ENCODE measurements at regions not wholly inside any gene's neighbourhood (a gene's known extent, or its start where the extent isn't known, plus 50 kb on each side); places are given as distances from the start of the nearest gene placed in this dataset.

GRCh38 chr1:234908571-234908970 lies 220.1 kb downstream of the TOMM20 start:
- ChIA-PET CTCF (no interaction called here), RAD21 (ENCODE audit: low non-redundant PET in 1 of 2, low total read pairs in 2 of 2, uncharacterized antibody in 2 of 2, unreplicated experiment in 2 of 2) (no interaction called here), POLR2A (no interaction called here)
- no peak overlapping the region for H3K4me3 ChIP-seq (replicated peaks in 1 of 2; ENCODE audit: low read depth in 1 of 2, low read length in 2 of 2)
- no peak overlapping the region for H3K27ac ChIP-seq (ENCODE audit: low read depth, low read length)
- no peaks in the 10 kb centered on the region for H3K9me3 ChIP-seq (ENCODE audit: control insufficient read depth in 1 of 2, insufficient read depth in 1 of 2, low read depth in 1 of 2, low read length in 2 of 2)
- intact Hi-C loops (cut with micrococcal nuclease), result no loop called here
- no peaks in the 10 kb centered on the region for H3K79me2 ChIP-seq (ENCODE audit: insufficient read depth, low read length)
- no peak overlapping the region for H3K4me2 ChIP-seq (ENCODE audit: low read length)
- no peak overlapping the region for H2AFZ ChIP-seq (ENCODE audit: low read depth, low read length, poor library complexity, severe bottlenecking)
- ATAC-seq, result no peak
- H4K20me1 ChIP-seq (ENCODE audit: insufficient read depth), result no peaks in the 10 kb centered on the region
- no peaks in the 10 kb centered on the region for H3K27me3 ChIP-seq (ENCODE audit: insufficient read depth, low read length)
- no TSS peak for BruUV-seq (replicated peaks)
- H3K9me2 ChIP-seq (ENCODE audit: insufficient read depth), result no peaks in the 10 kb centered on the region
- H3K36me3 ChIP-seq (ENCODE audit: control insufficient read depth in 1 of 2, insufficient read depth in 2 of 2, low read length in 2 of 2), result no peaks in the 10 kb centered on the region
- no peak for DNase-seq (ENCODE audit: low read depth, low spot score)
- no peaks in the 10 kb centered on the region for H3K4me1 ChIP-seq (ENCODE audit: control insufficient read depth in 1 of 2, insufficient read depth in 2 of 2, low read length in 2 of 2)
- TF ChIP-seq EZH2 (IDR thresholded peaks at IDR 0.05) (no peak), YY1 (IDR thresholded peaks at IDR 0.05; ENCODE audit: extremely low read depth, insufficient replicate concordance, low read depth, low read length) (no peak), SP1 (IDR thresholded peaks at IDR 0.05; ENCODE audit: low read depth) (no peak), ZNF274 (IDR thresholded peaks at IDR 0.05; ENCODE audit: low read depth, low read length) (no peak), ATF3 (IDR thresholded peaks at IDR 0.05) (no peak), JUND (IDR thresholded peaks at IDR 0.05) (no peak), CEBPB (IDR thresholded peaks at IDR 0.05; ENCODE audit: low read depth) (no peak), EZH2phosphoT487 (IDR thresholded peaks at IDR 0.05; ENCODE audit: borderline replicate concordance) (no peak), SIN3A (IDR thresholded peaks at IDR 0.05; ENCODE audit: low read depth) (no peak), ZBTB33 (IDR thresholded peaks at IDR 0.05; ENCODE audit: extremely low read depth, insufficient replicate concordance, low read length) (no peak), EGR1 (IDR thresholded peaks at IDR 0.05; ENCODE audit: low read depth) (no peak), REST (IDR thresholded peaks at IDR 0.05; ENCODE audit: low read depth) (no peak)
- H3K9ac ChIP-seq (ENCODE audit: low read length), result no peak overlapping the region
